ENCODE measurements at regions not wholly inside any gene's neighbourhood (a gene's known extent, or its start where the extent isn't known, plus 50 kb on each side); places are given as distances from the start of the nearest gene placed in this dataset.

GRCh38 chr5:164062304-164062703 is 556.9 kb downstream of the MAT2B start:
- no peaks in the 10 kb centered on the region for H3K36me3 ChIP-seq (ENCODE audit: control insufficient read depth, insufficient read depth, low read length)
- no peak for DNase-seq (ENCODE audit: extremely low read depth, insufficient read length)
- TF ChIP-seq CTCF (IDR thresholded peaks at IDR 0.05; ENCODE audit: insufficient read depth, low read length, poor library complexity, severe bottlenecking): no peak
- no peaks in the 10 kb centered on the region for H3K27me3 ChIP-seq (replicated peaks; ENCODE audit: control insufficient read depth, insufficient read depth, low read length)
- no peak overlapping the region for H3K4me3 ChIP-seq (replicated peaks; ENCODE audit: low read depth, low read length)

GRCh38 chr5:164065266-164065665 is 559.8 kb downstream of the MAT2B start:
- no peak for DNase-seq (ENCODE audit: extremely low read depth, insufficient read length)
- H3K36me3 ChIP-seq (ENCODE audit: control insufficient read depth, insufficient read depth, low read length): no peaks in the 10 kb centered on the region
- no peaks in the 10 kb centered on the region for H3K27me3 ChIP-seq (replicated peaks; ENCODE audit: control insufficient read depth, insufficient read depth, low read length)
- no peak for TF ChIP-seq CTCF (IDR thresholded peaks at IDR 0.05; ENCODE audit: insufficient read depth, low read length, poor library complexity, severe bottlenecking)
- H3K4me3 ChIP-seq (replicated peaks; ENCODE audit: low read depth, low read length): no peak overlapping the region

GRCh38 chr5:164071671-164072070 is 566.3 kb downstream of the MAT2B start:
- Histone ChIP-seq H3K27me3 (replicated peaks; ENCODE audit: control insufficient read depth, insufficient read depth, low read length) (no peaks in the 10 kb centered on the region), H3K4me3 (replicated peaks; ENCODE audit: low read depth, low read length) (no peak overlapping the region), H3K36me3 (ENCODE audit: control insufficient read depth, insufficient read depth, low read length) (no peaks in the 10 kb centered on the region)
- no peak for TF ChIP-seq CTCF (IDR thresholded peaks at IDR 0.05; ENCODE audit: insufficient read depth, low read length, poor library complexity, severe bottlenecking)
- DNase-seq (ENCODE audit: extremely low read depth, insufficient read length): no peak

- no peak for DNase-seq (ENCODE audit: extremely low read depth, insufficient read length)
- TF ChIP-seq CTCF (IDR thresholded peaks at IDR 0.05; ENCODE audit: insufficient read depth, low read length, poor library complexity, severe bottlenecking): no peak
- H3K4me3 ChIP-seq (replicated peaks; ENCODE audit: low read depth, low read length): no peak overlapping the region
- H3K27me3 ChIP-seq (replicated peaks; ENCODE audit: control insufficient read depth, insufficient read depth, low read length): no peaks in the 10 kb centered on the region
- H3K36me3 ChIP-seq (ENCODE audit: control insufficient read depth, insufficient read depth, low read length): no peaks in the 10 kb centered on the region
These were observed 567.7 kb downstream of the MAT2B start for GRCh38 chr5:164073081-164073480.

- Histone ChIP-seq H3K27me3 (replicated peaks; ENCODE audit: control insufficient read depth, insufficient read depth, low read length) (no peaks in the 10 kb centered on the region), H3K36me3 (ENCODE audit: control insufficient read depth, insufficient read depth, low read length) (no peaks in the 10 kb centered on the region), H3K4me3 (replicated peaks; ENCODE audit: low read depth, low read length) (no peak overlapping the region)
- TF ChIP-seq CTCF (IDR thresholded peaks at IDR 0.05; ENCODE audit: insufficient read depth, low read length, poor library complexity, severe bottlenecking): no peak
- no peak for DNase-seq (ENCODE audit: extremely low read depth, insufficient read length)
These were observed 571.1 kb downstream of the MAT2B start for GRCh38 chr5:164076556-164076955.

GRCh38 chr5:164090358-164090757 is 584.9 kb downstream of the MAT2B start:
- H3K4me3 ChIP-seq (replicated peaks; ENCODE audit: low read depth, low read length): no peak overlapping the region
- no peaks in the 10 kb centered on the region for H3K27me3 ChIP-seq (replicated peaks; ENCODE audit: control insufficient read depth, insufficient read depth, low read length)
- H3K36me3 ChIP-seq (ENCODE audit: control insufficient read depth, insufficient read depth, low read length): no peaks in the 10 kb centered on the region
- TF ChIP-seq CTCF (IDR thresholded peaks at IDR 0.05; ENCODE audit: insufficient read depth, low read length, poor library complexity, severe bottlenecking): no peak
- DNase-seq (ENCODE audit: extremely low read depth, insufficient read length): no peak
